Activated CD4-positive, CD25-positive, alpha-beta regulatory T cell treated with anti-CD3 and anti-CD28 coated beads, Interleukin-2, amount 50 U/mL, for 24 hours (primary cell): ENCODE measurements at regions not wholly inside any gene's neighbourhood (a gene's known extent, or its start where the extent isn't known, plus 50 kb on each side); places are given as distances from the start of the nearest gene placed in this dataset.
"Not testable (repeated sequence)": the region's sequence is repeated elsewhere in the genome, so short reads cannot be mapped to it uniquely, and the experiment has no call there.

Experiments
- ATAC-seq, 2 donors: fragments of 150-1000 bp; cut with Tn5 transposase; one replicate each; pipeline ENCODE4 v1.10.0; 2021; ENCODE audit warnings: mild to moderate bottlenecking in 1 of 2, moderate library complexity in 1 of 2

GRCh38 chr4:20046931-20047677 lies 204.6 kb upstream of the SLIT2 start:
- no peak for ATAC-seq

- no peak for ATAC-seq
Measured at GRCh38 chr4:20046179-20046578, 205.5 kb upstream of the SLIT2 start.

GRCh38 chr4:20044966-20045365 lies 206.7 kb upstream of the SLIT2 start:
- no peak for ATAC-seq

GRCh38 chr4:20044502-20044911 lies 207.2 kb upstream of the SLIT2 start:
- no peak for ATAC-seq

DNA sequence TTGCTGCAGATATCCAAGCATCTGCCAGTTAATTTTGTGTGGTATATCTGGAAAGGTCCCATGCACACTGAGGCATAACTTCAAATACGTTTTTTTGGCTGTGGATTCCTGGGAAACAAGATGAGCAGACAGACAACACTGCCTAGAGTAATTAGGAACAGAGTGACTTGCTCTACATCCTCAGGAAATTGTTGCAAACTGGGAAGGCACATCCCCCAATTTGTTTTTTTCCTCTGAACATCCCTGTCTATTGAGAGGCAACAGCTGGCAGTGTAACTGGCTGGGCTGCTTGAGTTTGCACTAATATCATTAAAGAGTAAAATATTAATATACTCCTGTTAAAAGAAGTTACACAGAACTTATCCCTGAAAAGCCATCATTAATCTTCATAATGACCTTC lies 207.7 kb upstream of the SLIT2 start:
- no peak for ATAC-seq

- ATAC-seq = no peak
Measured at GRCh38 chr4:20042769-20043168, 208.9 kb upstream of the SLIT2 start.

GRCh38 chr4:20041839-20042407 lies 209.8 kb upstream of the SLIT2 start:
- no peak for ATAC-seq

DNA sequence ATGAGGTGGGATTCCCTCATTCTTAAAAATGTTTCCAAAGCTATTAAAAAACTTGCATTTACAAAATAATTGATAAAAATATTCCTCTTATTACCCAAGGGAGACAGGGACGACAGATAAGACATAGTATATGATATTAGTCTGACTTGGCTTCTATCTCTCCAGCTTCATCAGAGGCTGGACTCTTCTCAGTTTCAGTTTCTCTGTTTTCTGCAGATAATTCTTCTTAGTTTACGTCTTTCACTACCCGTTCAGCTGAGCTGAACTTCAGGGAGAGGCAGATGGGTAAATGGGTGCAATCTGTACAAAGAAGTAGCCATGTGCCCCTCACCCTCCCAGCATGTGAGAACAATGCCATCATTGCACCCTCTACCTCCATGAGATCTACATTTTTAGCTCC lies 214.0 kb upstream of the SLIT2 start:
- ATAC-seq = no peak

- ATAC-seq = no peak
Measured at GRCh38 chr4:20030108-20030507, 221.6 kb upstream of the SLIT2 start.

GRCh38 chr4:20028645-20029044 lies 223.1 kb upstream of the SLIT2 start:
- ATAC-seq = no peak

DNA sequence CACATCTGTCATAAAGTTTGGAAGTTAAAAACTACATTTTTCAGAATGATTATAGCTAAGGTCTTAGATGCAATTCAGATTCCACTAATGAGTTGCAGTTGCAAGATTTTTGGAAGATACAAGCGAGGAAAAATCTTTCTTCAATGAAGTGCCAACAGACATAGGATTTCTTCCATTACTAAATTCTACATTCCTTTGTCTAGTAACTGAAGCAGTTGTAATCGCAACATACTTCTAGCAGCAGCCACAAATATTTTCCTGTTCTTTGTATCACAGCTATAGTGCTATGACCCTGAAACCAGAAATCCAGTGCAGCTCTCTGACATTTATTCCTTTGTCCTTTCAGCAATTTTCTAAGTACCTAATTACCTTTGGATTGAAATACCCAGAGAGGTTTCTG lies 225.2 kb upstream of the SLIT2 start:
- ATAC-seq = no peak

DNA sequence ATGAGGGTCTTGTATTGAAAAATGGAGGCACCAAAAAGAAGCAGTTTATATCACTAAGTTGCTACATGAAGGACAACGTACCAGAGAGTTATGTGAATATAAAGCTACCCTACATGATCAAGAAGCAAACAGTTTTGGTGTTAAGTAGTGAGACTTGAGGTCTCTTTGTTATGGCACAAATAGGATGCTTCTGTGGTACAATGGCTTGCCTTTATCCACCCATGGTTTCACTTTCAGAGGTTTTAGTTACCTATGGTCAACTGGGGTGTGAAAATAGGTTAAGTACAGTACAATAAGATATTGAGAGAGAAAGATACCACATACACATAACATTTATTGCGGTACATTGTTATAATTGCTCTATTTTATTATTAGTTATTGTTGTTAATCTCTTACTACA lies 229.2 kb upstream of the SLIT2 start:
- ATAC-seq = no peak

- ATAC-seq = no peak
Measured at GRCh38 chr4:20020056-20020455, 231.6 kb upstream of the SLIT2 start.

DNA sequence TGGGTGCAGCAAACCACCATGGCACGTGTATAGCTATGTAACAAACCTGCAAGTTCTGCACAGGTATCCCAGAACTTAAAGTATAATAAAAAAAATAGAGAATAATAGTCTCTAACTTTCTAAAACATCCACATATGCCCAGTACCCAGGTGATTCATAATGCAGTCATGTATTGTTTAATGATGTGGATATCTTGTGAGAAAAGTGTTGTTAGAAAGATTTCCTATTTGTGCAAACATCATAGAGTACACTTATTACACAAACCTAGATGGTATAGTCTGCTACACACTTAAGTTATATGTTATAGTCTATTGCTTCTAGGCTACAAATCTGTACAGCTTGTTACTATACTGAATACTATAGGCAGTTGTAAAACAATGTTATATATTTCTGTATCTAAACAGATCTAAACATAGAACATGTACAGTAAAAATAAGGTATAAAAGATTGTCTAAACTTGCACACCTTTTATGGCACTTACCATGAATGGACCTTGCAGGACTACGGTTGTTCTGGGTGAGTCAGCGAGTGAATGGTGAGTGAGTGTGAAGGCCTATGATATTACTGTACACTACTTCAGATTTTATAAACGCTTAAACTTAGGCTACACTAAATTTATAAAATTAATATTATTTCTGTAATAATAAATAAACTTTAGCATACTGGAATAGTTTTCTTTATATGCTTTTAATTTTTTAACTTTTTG lies 232.2 kb upstream of the SLIT2 start:
- no peak for ATAC-seq

DNA sequence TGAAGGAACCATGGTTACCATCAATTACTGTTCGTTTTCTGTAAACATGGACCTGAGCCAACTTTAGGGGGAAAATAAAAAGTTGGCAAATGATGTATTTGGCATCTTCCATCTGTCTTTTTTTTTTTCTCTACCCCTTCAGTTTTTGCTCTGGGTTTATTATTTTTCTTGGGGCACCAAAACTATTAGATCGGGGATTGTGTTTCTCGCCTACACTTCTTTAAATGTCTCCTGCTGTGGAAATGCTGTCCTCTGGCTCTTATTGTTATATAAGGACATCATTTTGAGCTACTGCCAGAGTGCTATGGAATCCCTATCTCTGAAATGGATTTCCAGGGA lies 234.0 kb upstream of the SLIT2 start:
- no peak for ATAC-seq

DNA sequence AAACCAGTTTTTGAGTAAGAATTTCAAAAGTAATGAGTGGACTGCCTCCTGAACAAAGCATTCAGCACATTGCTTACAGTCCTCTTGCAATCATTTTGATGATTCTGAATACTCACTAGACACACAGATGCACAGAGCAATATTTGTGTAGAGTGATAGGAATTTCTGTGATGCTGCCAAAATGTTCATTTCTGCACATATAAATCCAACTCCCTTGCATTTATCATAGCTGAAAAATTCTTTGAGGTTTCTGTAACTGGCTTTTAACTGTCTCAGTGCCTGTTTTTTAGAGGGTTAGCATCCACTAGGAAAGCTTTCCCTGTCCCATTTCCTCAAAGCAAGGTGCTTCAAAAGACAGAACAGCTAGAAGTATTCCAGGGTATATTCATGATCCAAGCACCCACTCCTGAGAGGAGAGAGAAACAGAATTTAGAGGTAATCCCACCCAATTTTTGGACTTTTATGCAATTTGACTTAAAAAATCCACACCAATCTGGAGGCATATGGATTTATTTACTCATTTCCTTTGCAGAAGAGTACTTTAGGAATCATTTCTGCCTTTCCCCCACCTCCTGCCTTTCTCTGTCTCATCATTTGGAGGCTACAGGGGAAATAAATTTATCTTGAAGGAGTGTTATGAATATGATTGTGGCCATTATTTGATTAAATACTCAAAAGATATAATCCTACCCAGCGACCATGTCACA lies 234.5 kb upstream of the SLIT2 start:
- ATAC-seq = no peak

GRCh38 chr4:20015636-20016224 lies 236.0 kb upstream of the SLIT2 start:
- no peak for ATAC-seq

GRCh38 chr4:20003836-20004558 lies 247.7 kb upstream of the SLIT2 start:
- ATAC-seq = not testable (repeated sequence)

GRCh38 chr4:19999775-20000414 lies 251.8 kb upstream of the SLIT2 start:
- no peak for ATAC-seq

- ATAC-seq = no peak
Measured at GRCh38 chr4:19999276-19999675, 252.4 kb upstream of the SLIT2 start.

- ATAC-seq = no peak
Measured at GRCh38 chr4:19993242-19993641, 258.5 kb upstream of the SLIT2 start.

DNA sequence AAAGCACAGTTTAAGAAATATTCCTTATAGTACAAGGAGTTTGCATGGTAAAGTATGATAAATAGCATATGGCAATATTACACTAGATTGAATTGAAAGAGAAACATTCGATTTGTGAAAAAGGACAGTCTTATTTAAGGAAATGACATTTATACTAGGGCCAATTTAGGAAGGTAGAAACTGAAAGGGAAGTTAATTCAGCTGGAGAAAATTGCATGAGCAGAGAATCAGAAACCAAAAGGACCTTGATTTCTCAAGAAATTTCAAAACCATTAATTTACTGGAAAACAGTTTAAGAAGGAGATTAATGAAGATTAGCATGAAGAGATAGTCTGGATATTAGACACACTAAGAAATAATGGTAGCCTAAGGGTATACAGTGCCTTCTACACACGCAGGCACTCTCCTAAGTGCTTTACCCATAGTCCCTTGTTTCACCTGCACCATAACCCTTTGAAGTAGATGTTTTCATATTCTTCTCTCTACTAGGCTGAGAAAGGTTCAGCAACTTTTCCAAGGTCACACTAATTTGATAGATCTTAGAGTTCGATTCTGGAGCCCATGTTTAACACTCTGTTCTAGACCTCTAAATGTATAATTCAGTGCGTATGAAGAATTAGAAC lies 259.1 kb upstream of the SLIT2 start:
- ATAC-seq = no peak
